Stimulated activated CD4-positive, alpha-beta T cell treated with anti-CD3 and anti-CD28 coated beads, TNF-alpha, amount 100 ng/mL, for 1 hour (primary cell): ENCODE measurements at regions not wholly inside any gene's neighbourhood (a gene's known extent, or its start where the extent isn't known, plus 50 kb on each side); places are given as distances from the start of the nearest gene placed in this dataset.
"Not testable (repeated sequence)": the region's sequence is repeated elsewhere in the genome, so short reads cannot be mapped to it uniquely, and the experiment has no call there.

Experiments
- DNase-seq, 3 donors: peaks; one replicate each; pipeline ENCODE4 v3.0.0-alpha.2; 2020; ENCODE audit warnings: low read depth in 3 of 3, low spot score in 1 of 3

DNA sequence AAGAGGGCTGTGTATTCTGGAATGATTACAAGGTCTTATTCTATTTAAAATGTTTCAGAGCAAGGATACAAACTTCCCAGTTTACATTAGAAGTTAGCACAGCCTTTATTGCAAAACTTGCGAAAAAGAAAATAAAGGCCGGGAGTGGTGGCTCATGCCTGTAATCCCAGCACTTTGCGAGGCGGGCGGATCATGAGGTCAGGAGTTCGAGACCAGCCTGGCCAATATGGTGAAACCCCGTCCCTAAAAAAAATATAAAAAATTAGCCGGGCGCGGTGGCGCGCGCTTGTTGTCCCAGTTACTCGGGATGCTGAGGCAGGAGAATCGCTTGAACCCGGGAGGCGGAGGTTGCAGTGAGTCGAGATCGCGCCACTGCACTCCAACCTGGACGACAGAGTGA lies 87.1 kb downstream of the TRIM27 start:
- DNase-seq: not testable (repeated sequence)

DNA sequence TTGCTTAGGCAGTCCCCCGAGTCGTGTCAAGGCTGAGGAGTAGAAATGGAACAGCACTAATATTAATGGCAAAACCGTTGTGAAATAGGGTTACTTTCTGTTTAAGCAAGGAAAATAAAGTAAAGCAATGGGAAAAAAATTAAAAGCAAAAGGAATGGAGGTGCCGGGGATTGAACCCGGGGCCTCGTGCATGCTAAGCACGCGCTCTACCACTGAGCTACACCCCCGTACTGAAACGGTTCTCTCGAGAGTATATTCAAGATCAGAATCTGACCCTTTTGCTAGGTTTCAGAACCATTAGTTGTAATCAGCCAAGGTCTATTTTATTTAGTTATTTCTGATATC lies 85.5 kb downstream of the TRIM27 start:
- peak; percentile 52 to 55 (median 52) for DNase-seq

DNA sequence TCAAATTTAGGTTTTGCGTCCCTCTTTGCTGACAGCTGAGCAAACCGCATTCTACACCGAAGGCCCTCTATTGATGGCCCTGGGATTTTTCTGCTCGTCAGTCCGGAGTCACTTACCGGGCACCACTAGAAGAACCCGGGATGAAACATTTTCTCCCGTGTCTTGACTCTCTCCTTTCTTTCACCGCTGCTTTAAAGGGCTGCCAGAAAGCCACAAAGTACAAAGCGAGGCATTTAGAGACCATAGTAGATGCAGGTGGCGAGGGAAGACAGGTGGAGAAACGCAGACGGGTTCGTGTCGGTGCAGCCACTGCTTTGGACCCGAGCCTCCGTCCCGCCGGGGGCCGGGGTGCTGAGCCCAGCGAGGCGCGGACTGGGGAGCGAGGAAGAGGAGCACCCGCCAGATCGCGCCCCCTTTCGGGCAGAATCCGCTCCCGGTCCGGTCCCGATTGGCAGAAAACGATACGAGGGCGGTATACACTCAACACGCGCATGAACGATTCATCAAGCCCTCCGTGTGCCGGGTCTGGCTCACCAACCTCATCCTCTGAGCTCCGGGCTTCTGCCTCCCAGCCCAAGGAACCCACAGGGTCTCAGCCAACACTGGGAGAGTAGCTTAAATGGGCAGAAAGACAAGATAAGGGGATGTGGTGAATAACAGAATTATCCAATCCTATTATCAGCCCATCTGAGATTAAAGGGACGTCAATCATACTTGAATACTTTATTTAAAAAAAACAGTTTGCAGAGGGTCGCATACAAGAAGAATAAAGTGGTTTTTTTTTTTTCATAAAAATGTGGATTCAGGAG lies 84.9 kb downstream of the TRIM27 start:
- DNase-seq: peak; percentile 45 to 79 (median 51)

DNA sequence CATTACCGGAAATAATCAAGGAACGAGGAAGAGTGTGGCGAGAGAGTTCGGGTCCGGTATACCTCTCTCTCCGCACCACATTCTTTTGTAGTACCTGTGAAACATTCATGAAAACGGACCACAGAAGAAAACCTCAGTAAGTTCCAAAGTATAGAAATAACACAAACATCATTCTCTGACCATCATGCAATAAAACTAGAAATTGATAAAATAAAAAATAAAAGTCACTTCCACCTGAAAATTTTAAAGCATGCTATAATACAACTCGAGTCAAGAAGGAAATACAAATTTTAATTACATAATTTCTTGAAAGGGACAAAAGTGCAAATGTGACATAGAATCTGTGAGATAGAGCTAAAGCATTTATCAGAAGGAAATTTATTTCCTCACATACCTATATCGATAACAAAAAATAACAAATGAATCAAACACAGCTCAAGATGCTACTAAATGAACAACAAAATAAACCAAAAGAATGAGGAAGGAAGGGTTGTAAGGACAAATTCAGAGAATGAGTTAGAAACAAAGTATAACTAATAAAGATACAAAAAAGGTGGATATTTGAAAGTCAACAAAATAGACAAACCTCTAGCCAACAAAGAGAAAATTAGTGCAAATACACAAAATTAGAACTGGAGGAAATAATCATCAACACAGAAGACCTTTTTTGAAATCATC lies 84.2 kb downstream of the TRIM27 start:
- DNase-seq: no peak

DNA sequence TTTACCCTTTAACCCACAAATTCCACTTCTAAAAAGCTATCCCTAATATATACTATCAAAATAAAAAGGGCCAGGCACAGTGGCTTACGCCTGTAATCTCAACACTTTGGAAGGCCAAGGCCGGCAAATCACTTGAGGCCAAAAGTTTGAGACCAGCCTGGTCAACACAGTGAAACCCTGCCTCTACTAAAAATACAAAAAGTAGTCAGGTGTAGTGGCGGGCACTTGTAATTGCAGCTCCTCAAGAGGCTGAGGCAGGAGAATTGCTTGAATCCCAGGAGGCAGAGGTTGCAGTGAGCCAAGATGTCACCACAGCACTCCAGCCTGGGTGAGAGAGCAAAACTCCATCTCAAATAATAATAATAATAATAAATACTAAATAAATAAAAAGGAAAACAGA lies 82.5 kb downstream of the TRIM27 start:
- DNase-seq: no peak

DNA sequence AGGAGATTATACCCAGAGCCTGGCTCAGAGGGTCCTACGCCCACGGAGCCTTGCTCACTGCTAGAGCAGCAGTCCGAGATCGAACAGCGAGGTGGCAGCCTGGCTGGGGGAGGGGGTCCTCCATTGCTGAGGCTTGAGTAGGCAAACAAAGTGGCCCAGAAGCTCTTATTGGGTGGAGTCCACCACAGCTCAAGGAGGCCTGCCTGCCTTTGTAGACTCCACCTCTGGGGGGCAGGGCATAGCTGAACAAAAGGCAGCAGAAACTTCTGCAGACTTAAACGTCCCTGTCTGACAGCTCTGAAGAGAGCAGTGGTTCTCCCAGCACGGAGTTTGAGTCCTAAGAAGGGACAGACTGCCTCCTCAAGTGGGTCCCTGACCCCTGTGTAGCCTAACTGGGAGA lies 75.0 kb downstream of the TRIM27 start:
- DNase-seq: peak in 1 of 3 donors; percentile 19
